ENCODE measurements at regions not wholly inside any gene's neighbourhood (a gene's known extent, or its start where the extent isn't known, plus 50 kb on each side); places are given as distances from the start of the nearest gene placed in this dataset.
"Not testable (repeated sequence)": the region's sequence is repeated elsewhere in the genome, so short reads cannot be mapped to it uniquely, and the experiment has no call there.

- no peaks in the 10 kb centered on the region for H3K27me3 ChIP-seq (replicated peaks; ENCODE audit: insufficient read depth)
- H3K4me3 ChIP-seq, result no peak overlapping the region
- in situ Hi-C loops (cut with MboI), result no loop called here
- no peaks in the 10 kb centered on the region for H3K4me1 ChIP-seq (ENCODE audit: insufficient read depth)
- H3F3A ChIP-seq (ENCODE audit: insufficient read depth), result no peaks in the 10 kb centered on the region
- no peak for TF ChIP-seq EZH2phosphoT487 (IDR thresholded peaks at IDR 0.05; ENCODE audit: insufficient read depth, low read depth)
- no peak for TF ChIP-seq EZH2 (IDR thresholded peaks at IDR 0.05; ENCODE audit: insufficient read depth, poor library complexity, severe bottlenecking)
- H4K20me1 ChIP-seq (ENCODE audit: insufficient read depth), result no peaks in the 10 kb centered on the region
- no peak overlapping the region for H2AFZ ChIP-seq
- H3K9ac ChIP-seq, result no peak overlapping the region
- H3K4me2 ChIP-seq (ENCODE audit: unreplicated experiment), result no peak overlapping the region
- WGBS, 2 experiments (ENCODE audit: low coverage in 1 of 2, low lambda C conversion rate in 2 of 2, missing lambda C conversion rate in 2 of 2), result 0 to 9% methylated on average over 1 of the region's 1 CpG
- DNase-seq, result no peak
- H3K9me2 ChIP-seq (ENCODE audit: insufficient read depth), result no peaks in the 10 kb centered on the region
- no peaks in the 10 kb centered on the region for H3K36me3 ChIP-seq (ENCODE audit: low read depth)
- H3K27ac ChIP-seq, result no peak overlapping the region
- no peaks in the 10 kb centered on the region for H3K79me2 ChIP-seq (ENCODE audit: insufficient read depth)
- H3K9me3 ChIP-seq (ENCODE audit: low read depth), result no peaks in the 10 kb centered on the region
Observed at GRCh38 chr4:31474221-31474620, 754.1 kb downstream of the PCDH7 start.

- in situ Hi-C loops (cut with MboI), result no loop called here
- Histone ChIP-seq H3K4me1 (ENCODE audit: insufficient read depth) (no peaks in the 10 kb centered on the region), H3K9me2 (ENCODE audit: insufficient read depth) (no peaks in the 10 kb centered on the region), H3K27me3 (replicated peaks; ENCODE audit: insufficient read depth) (no peaks in the 10 kb centered on the region), H3K9ac (no peak overlapping the region), H3K36me3 (ENCODE audit: low read depth) (no peaks in the 10 kb centered on the region), H3K4me2 (ENCODE audit: unreplicated experiment) (no peak overlapping the region), H3K4me3 (no peak overlapping the region), H3K79me2 (ENCODE audit: insufficient read depth) (no peaks in the 10 kb centered on the region), H3F3A (ENCODE audit: insufficient read depth) (no peaks in the 10 kb centered on the region), H3K9me3 (ENCODE audit: low read depth) (no peaks in the 10 kb centered on the region), H2AFZ (no peak overlapping the region), H4K20me1 (ENCODE audit: insufficient read depth) (no peaks in the 10 kb centered on the region), H3K27ac (no peak overlapping the region)
- DNase-seq, result no peak
- 19 to 29% methylated on average over 1 of the region's 1 CpG for WGBS, 2 experiments (ENCODE audit: low coverage in 1 of 2, low lambda C conversion rate in 2 of 2, missing lambda C conversion rate in 2 of 2)
- TF ChIP-seq EZH2phosphoT487 (IDR thresholded peaks at IDR 0.05; ENCODE audit: insufficient read depth, low read depth), result no peak
- TF ChIP-seq EZH2 (IDR thresholded peaks at IDR 0.05; ENCODE audit: insufficient read depth, poor library complexity, severe bottlenecking), result no peak
Observed at GRCh38 chr4:31482691-31483090, 762.5 kb downstream of the PCDH7 start.

GRCh38 chr4:31499216-31499615 is 779.0 kb downstream of the PCDH7 start:
- in situ Hi-C loops (cut with MboI); DNase-seq; H3K9ac ChIP-seq; H3K36me3 ChIP-seq (ENCODE audit: low read depth); H2AFZ ChIP-seq; H3F3A ChIP-seq (ENCODE audit: insufficient read depth); H3K4me1 ChIP-seq (ENCODE audit: insufficient read depth); H3K27me3 ChIP-seq (replicated peaks; ENCODE audit: insufficient read depth); H3K27ac ChIP-seq; H3K4me3 ChIP-seq; H3K9me3 ChIP-seq (ENCODE audit: low read depth); H3K9me2 ChIP-seq (ENCODE audit: insufficient read depth); H3K4me2 ChIP-seq (ENCODE audit: unreplicated experiment); H3K79me2 ChIP-seq (ENCODE audit: insufficient read depth); H4K20me1 ChIP-seq (ENCODE audit: insufficient read depth): not testable (repeated sequence)
- WGBS, 2 experiments (ENCODE audit: low coverage in 1 of 2, low lambda C conversion rate in 2 of 2, missing lambda C conversion rate in 2 of 2), result 33 to 45% methylated on average over 3 of the region's 3 CpGs

GRCh38 chr4:31516520-31516919 is 796.4 kb downstream of the PCDH7 start:
- Histone ChIP-seq H3K4me2 (ENCODE audit: unreplicated experiment) (no peak overlapping the region), H3F3A (ENCODE audit: insufficient read depth) (no peaks in the 10 kb centered on the region), H3K4me3 (no peak overlapping the region), H3K79me2 (ENCODE audit: insufficient read depth) (no peaks in the 10 kb centered on the region), H4K20me1 (ENCODE audit: insufficient read depth) (no peaks in the 10 kb centered on the region), H3K9me2 (ENCODE audit: insufficient read depth) (no peaks in the 10 kb centered on the region), H3K4me1 (ENCODE audit: insufficient read depth) (no peaks in the 10 kb centered on the region), H3K9me3 (ENCODE audit: low read depth) (no peaks in the 10 kb centered on the region), H3K36me3 (ENCODE audit: low read depth) (no peaks in the 10 kb centered on the region), H3K27me3 (replicated peaks; ENCODE audit: insufficient read depth) (no peaks in the 10 kb centered on the region), H2AFZ (no peak overlapping the region), H3K9ac (no peak overlapping the region), H3K27ac (no peak overlapping the region)
- no peak for DNase-seq
- in situ Hi-C loops (cut with MboI), result no loop called here
- 5 to 17% methylated on average over 1 of the region's 1 CpG for WGBS, 2 experiments (ENCODE audit: low coverage in 1 of 2, low lambda C conversion rate in 2 of 2, missing lambda C conversion rate in 2 of 2)
- TF ChIP-seq EZH2 (IDR thresholded peaks at IDR 0.05; ENCODE audit: insufficient read depth, poor library complexity, severe bottlenecking) (no peak), EZH2phosphoT487 (IDR thresholded peaks at IDR 0.05; ENCODE audit: insufficient read depth, low read depth) (no peak)

GRCh38 chr4:31518796-31519250 is 798.7 kb downstream of the PCDH7 start:
- in situ Hi-C loops (cut with MboI), result no loop called here
- H4K20me1 ChIP-seq (ENCODE audit: insufficient read depth), result no peaks in the 10 kb centered on the region
- 38 to 43% methylated on average over 3 of the region's 3 CpGs for WGBS, 2 experiments (ENCODE audit: low coverage in 1 of 2, low lambda C conversion rate in 2 of 2, missing lambda C conversion rate in 2 of 2)

More at GRCh38 chr4:31518796-31519250, 798.7 kb downstream of the PCDH7 start:
- Histone ChIP-seq H3K4me1 (ENCODE audit: insufficient read depth) (no peaks in the 10 kb centered on the region), H3K9me2 (ENCODE audit: insufficient read depth) (no peaks in the 10 kb centered on the region), H3K4me3 (no peak overlapping the region), H3K27ac (no peak overlapping the region), H2AFZ (no peak overlapping the region), H3K36me3 (ENCODE audit: low read depth) (no peaks in the 10 kb centered on the region), H3K4me2 (ENCODE audit: unreplicated experiment) (no peak overlapping the region), H3F3A (ENCODE audit: insufficient read depth) (no peaks in the 10 kb centered on the region), H3K9me3 (ENCODE audit: low read depth) (no peaks in the 10 kb centered on the region), H3K9ac (no peak overlapping the region), H3K27me3 (replicated peaks; ENCODE audit: insufficient read depth) (no peaks in the 10 kb centered on the region), H3K79me2 (ENCODE audit: insufficient read depth) (no peaks in the 10 kb centered on the region)
- no peak for TF ChIP-seq EZH2 (IDR thresholded peaks at IDR 0.05; ENCODE audit: insufficient read depth, poor library complexity, severe bottlenecking)
- TF ChIP-seq EZH2phosphoT487 (IDR thresholded peaks at IDR 0.05; ENCODE audit: insufficient read depth, low read depth), result no peak
- DNase-seq, result peak; percentile 3
